Suppressor macrophage treated with lipopolysaccharide for 4 hours (primary cell): ENCODE measurements at regions not wholly inside any gene's neighbourhood (a gene's known extent, or its start where the extent isn't known, plus 50 kb on each side); places are given as distances from the start of the nearest gene placed in this dataset.
"Not testable (repeated sequence)": the region's sequence is repeated elsewhere in the genome, so short reads cannot be mapped to it uniquely, and the experiment has no call there.

Experiments used
- DNase-seq: peaks from one replicate; pipeline ENCODE4 v3.0.0-alpha.2; 2020

- no peak for DNase-seq
These were observed 487.5 kb downstream of the IRS1 start for GRCh38 chr2:226312155-226312554.

DNA sequence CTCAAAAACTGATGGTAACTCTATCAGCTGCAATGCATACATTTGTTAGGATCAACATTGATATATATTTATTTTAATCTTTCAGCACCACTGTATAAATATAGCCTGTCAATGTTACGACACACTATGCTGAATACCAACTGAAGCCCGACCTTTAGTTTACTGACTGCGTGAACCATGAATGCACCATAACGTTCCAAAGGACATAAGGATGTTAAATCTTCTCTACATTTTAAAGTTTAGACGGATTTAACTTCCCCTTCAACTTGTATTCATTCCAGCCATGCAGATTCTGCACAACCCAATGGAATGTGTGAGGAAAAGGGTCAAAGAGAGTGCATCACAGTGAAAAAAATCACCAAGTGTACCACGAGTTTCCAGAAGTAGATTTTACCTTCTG, 489.5 kb downstream of the IRS1 start:
- no peak for DNase-seq

DNA sequence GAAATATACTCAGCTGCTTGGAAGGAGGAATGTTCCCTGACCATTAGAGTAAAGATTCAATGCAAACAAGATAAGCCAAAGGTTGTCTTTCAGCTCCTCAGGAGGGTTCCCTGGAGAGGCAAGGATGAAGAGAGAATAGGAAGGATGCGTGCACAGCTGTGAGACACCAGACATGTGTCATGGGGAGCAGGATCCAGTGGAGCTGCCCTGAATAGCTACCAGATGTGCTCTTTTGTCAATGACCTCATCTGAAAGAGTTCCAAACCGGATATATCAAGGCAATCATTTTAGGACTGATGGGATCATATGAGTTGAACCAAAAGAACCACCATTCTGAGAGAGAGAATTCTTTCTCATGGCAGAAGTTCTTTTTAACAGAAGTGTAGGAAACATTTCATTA, 490.6 kb downstream of the IRS1 start:
- no peak for DNase-seq

- DNase-seq, result no peak
These were observed 491.3 kb downstream of the IRS1 start for GRCh38 chr2:226308323-226308680.

- DNase-seq, result peak; percentile 25
These were observed 491.9 kb downstream of the IRS1 start for GRCh38 chr2:226307487-226308322.

GRCh38 chr2:226306969-226307368, 492.7 kb downstream of the IRS1 start:
- DNase-seq, result no peak

DNA sequence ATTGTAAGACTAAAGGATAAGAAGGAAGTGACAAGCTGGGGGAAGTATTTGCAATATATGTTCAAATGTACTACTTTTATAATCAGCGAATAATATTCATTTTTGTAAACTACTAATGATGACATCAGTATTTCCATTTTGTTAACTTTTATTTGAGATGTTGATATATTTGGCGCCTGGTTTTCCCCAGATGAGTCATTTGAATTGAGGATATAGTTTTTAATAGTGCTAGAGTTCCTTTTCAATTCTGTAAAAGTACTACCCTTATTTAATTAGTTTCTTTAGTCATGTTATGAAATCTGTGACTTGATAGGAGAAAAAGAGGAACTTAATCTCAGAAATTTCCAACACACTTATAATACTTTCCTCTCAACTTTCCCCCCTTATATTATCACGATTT, 495.3 kb downstream of the IRS1 start:
- DNase-seq, result peak; percentile 58

GRCh38 chr2:226303707-226304106, 495.9 kb downstream of the IRS1 start:
- no peak for DNase-seq

- peak; percentile 33 for DNase-seq
These were observed 499.3 kb downstream of the IRS1 start for GRCh38 chr2:226300196-226300886.

- no peak for DNase-seq
These were observed 499.8 kb downstream of the IRS1 start for GRCh38 chr2:226299771-226300170.

GRCh38 chr2:226295681-226296080, 503.9 kb downstream of the IRS1 start:
- DNase-seq, result no peak

DNA sequence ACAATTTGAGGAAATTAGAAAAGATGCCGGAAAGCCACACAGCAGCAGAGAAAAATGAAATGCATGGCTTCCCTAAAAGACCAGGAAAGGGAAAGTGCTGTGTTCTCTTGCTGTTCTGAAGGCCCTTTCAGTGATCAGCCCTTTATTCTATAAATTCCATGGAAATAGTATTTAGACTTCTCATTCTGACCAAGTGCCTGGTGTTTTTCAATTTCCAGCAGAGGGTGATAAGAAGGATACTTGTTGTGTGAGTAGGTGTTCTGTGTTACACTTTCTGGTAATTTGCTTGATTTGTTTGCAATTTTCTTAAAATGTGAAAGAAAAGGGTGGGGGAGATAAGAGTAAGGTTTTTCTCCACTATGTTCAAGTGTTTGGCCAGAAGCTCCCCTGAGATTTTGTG, 504.5 kb downstream of the IRS1 start:
- DNase-seq, result no peak

- not testable (repeated sequence) for DNase-seq
These were observed 508.3 kb downstream of the IRS1 start for GRCh38 chr2:226291281-226291680.

- DNase-seq, result no peak
These were observed 512.7 kb downstream of the IRS1 start for GRCh38 chr2:226286916-226287315.

DNA sequence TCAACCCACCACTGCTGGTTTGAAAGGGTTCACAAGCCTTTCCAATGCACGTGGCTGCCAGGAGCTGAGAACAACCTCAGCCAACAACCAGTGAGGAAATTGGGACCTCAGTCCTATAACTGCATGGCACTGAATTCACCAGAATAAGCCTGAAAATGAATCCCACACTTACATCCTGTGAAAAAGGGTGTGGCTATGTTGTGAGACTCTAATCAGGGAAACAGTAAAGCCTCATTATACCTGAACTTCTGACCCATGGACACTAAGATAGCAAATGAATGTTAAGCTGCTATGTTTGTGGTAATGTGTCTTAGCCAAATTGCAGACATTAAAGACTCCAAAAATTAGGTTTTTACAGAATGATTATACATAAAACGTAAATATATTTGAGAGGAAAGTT, 515.8 kb downstream of the IRS1 start:
- DNase-seq, result no peak

DNA sequence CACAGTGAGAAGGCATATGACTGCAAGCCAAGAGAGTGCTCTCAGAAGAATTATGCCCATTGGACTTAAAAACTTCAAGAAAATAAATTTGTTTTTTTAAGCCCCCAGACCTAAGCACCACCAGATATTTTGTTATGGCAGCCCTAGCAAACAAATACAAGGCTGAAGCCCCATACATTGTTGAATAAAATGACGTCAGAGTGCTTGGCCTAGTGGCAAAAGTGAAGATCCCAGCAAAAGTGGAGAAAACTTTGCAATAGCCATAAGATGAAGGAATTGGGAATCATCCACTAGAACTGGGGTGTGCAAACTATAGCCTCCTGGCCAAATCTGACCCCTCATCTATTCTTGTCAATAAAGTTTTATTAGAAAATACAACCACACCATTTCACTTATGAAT, 517.5 kb downstream of the IRS1 start:
- DNase-seq, result no peak

- DNase-seq, result not testable (repeated sequence)
These were observed 519.5 kb downstream of the IRS1 start for GRCh38 chr2:226280136-226280535.

DNA sequence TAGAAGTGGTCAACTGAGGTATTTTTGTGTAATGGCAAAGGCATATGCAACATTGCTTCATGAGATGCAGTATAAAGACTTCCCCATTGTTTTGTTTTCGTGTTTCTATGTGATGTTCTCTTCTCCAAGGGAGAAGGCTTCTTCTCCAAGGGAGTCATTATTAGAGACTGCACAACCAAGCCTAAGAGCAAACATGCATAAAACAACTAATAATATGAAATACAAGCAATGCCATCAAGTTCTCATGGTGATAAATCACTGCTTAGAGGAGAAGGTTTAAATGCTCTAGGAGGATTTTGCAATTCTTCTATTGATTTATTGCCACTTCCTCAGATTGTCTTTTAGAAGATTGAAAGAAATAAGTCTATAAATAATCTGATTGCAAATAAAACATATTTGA, 524.4 kb downstream of the IRS1 start:
- DNase-seq, result no peak

DNA sequence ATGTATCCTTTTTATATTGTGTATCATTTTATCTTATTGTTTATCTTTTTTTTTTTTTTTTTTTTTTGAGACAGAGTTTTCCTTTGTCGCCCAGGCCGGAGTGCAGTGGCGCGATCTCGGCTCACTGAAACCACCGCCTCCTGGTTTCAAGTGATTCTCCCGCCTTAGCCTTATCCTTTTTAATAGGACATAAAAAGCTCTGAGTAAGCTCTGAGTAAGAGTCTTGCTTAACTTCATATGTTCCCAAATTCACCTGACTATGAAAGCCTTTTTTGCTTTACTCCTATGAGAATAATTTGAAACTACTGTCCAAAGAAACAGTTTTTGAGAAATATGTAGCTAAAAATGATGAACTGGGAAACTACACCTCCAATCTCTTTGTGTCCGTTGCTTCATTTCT, 525.5 kb downstream of the IRS1 start:
- no peak for DNase-seq

GRCh38 chr2:226273440-226273839, 526.2 kb downstream of the IRS1 start:
- no peak for DNase-seq

DNA sequence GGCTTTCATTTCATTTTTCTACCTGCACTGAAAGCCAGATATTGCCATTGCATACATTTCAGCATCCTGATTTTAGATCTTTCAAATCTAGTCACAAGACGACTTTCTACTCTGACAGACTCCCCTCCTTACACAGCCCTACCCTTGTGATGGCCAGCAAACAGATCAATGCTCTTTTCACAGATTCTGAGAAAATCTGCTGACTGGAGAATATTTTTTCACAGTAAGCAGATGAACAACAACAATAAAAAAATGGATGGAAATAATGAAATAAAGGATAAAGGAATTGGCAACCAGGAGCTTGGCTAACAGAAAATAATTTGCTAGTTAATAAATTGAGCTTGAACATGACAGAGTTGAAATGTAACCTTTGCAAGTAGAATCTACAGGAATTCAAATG, 527.2 kb downstream of the IRS1 start:
- DNase-seq, result no peak

DNA sequence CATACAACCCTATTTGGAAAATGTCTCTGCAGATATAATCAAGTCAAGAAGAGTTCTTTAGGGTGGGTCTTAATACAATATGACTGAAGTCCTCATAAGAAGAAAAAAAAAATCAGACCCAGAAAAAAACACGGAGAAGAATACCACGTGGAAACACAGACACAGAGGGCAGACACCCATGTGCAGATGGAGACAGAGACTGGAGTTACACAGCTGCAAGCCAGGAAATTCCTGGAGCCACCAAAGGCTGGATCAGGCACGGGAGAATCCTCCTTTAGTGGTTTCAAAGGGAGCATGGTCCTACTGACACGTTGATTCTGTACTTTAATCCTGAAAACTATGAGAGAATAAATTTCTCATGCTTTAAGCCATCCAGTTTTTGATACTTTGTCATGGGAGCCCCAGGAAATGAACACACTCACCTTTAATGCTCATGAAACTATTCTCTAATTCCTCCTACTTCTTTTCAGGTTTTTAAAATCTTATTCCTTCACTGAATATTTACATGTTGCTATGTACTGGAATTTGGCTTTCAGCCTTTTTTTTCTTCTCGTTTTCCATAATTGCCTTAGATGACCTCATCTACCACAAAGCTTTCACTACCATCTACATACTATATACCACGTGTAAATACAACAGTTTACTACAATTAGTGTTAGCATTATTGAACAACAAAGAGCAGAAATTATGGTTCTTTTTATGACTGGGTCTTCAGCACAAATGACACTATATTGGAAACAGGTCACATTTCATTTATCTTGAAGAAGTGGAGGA, 529.1 kb downstream of the IRS1 start:
- DNase-seq, result no peak

GRCh38 chr2:226267516-226268289, 531.9 kb downstream of the IRS1 start:
- no peak for DNase-seq
